CD14-positive monocyte (primary cell): ENCODE measurements at regions not wholly inside any gene's neighbourhood (a gene's known extent, or its start where the extent isn't known, plus 50 kb on each side); places are given as distances from the start of the nearest gene placed in this dataset.

Experiments used
- DNase-seq, 3 donors: peaks; one replicate each; pipeline ENCODE4 v3.0.0-alpha.2; 2011 to 2022
- H2AFZ ChIP-seq: 2 replicates; pipeline ENCODE4 v1.6.0; 2012; ENCODE audit warnings: mild to moderate bottlenecking, low read depth, low read length, inconsistent platforms; ENCODE audit not compliant: insufficient read depth, poor library complexity, severe bottlenecking
- H3K27ac ChIP-seq, 2 donors: 1 replicate in 1 of 2; 2 replicates in 1 of 2; pipeline ENCODE4 v1.5.1; 2012 to 2013; ENCODE audit warnings: low read length in 2 of 2, control low read depth in 1 of 2, inconsistent platforms in 1 of 2, low read depth in 1 of 2, mild to moderate bottlenecking in 1 of 2
- H3K27me3 ChIP-seq, 2 donors: one replicate each; pipeline versions ENCODE4 v1.6.0 to v1.6.1; 2011 to 2013; ENCODE audit warnings: low read length in 2 of 2; ENCODE audit not compliant: control insufficient read depth in 2 of 2, insufficient read depth in 2 of 2
- H3K36me3 ChIP-seq, 2 donors: replicated peaks in 1 of 2; 1 replicate in 1 of 2; 2 replicates in 1 of 2; pipeline versions ENCODE4 v1.5.1 to v1.6.1; 2012 to 2013; ENCODE audit warnings: low read length in 2 of 2, control low read depth in 1 of 2, inconsistent platforms in 1 of 2, mild to moderate bottlenecking in 1 of 2; ENCODE audit not compliant: insufficient read depth in 2 of 2, control insufficient read depth in 1 of 2
- H3K4me1 ChIP-seq, 2 donors: 1 replicate in 1 of 2; 2 replicates in 1 of 2; pipeline versions ENCODE4 v1.5.1 to v1.6.1; 2012 to 2013; ENCODE audit warnings: low read length in 2 of 2, control low read depth in 1 of 2, inconsistent platforms in 1 of 2, mild to moderate bottlenecking in 1 of 2, moderate library complexity in 1 of 2; ENCODE audit not compliant: insufficient read depth in 2 of 2, control insufficient read depth in 1 of 2
- H3K4me2 ChIP-seq: replicated peaks from 2 replicates; pipeline ENCODE3; 2012; ENCODE audit warnings: low read length, moderate library complexity, mild to moderate bottlenecking; ENCODE audit not compliant: poor library complexity, severe bottlenecking; ENCODE audit errors: extremely low read depth
- H3K4me3 ChIP-seq, 3 experiments: fragments of 200-600 bp in 1 of 3; sonication (generic) in 1 of 3; replicated peaks in 1 of 3; 1 replicate in 2 of 3; 2 replicates in 1 of 3; pipeline ENCODE4 v1.5.1; 2011 to 2013; ENCODE audit warnings: low read length in 3 of 3, mild to moderate bottlenecking in 3 of 3, control low read depth in 2 of 3, low read depth in 2 of 3, inconsistent platforms in 1 of 3, moderate library complexity in 1 of 3
- H3K79me2 ChIP-seq: 2 replicates; pipeline ENCODE4 v1.6.0; 2012; ENCODE audit warnings: mild to moderate bottlenecking, control low read depth, inconsistent platforms, low read length, moderate library complexity; ENCODE audit not compliant: insufficient read depth
- H3K9ac ChIP-seq: 2 replicates; pipeline ENCODE4 v1.6.0; 2017; ENCODE audit warnings: low read length, mild to moderate bottlenecking; ENCODE audit not compliant: insufficient read depth, poor library complexity, severe bottlenecking
- H3K9me3 ChIP-seq, 2 donors: replicated peaks in 1 of 2; 1 replicate in 1 of 2; 2 replicates in 1 of 2; pipeline versions ENCODE4 v1.5.1 to v1.6.1; 2012 to 2013; ENCODE audit warnings: low read length in 2 of 2, control low read depth in 1 of 2; ENCODE audit not compliant: control insufficient read depth in 1 of 2, insufficient read depth in 1 of 2
- H4K20me1 ChIP-seq: 2 replicates; pipeline ENCODE4 v1.6.0; 2012; ENCODE audit warnings: mild to moderate bottlenecking, low read length, control low read depth, moderate library complexity; ENCODE audit not compliant: insufficient read depth
- H3K27ac Mint-ChIP-seq, 7 donors: one replicate each; pipeline ENCODE4 v1.8.0; 2020; ENCODE audit warnings: mild to moderate bottlenecking in 7 of 7, mixed read lengths in 7 of 7, moderate library complexity in 6 of 7, inconsistent platforms in 2 of 7
- H3K27me3 Mint-ChIP-seq, 3 donors: one replicate each; pipeline ENCODE4 v1.8.0; 2021 to 2022; ENCODE audit warnings: low read depth in 3 of 3, mild to moderate bottlenecking in 3 of 3, mixed read lengths in 3 of 3, moderate library complexity in 3 of 3, inconsistent platforms in 1 of 3
- H3K36me3 Mint-ChIP-seq, 2 donors: one replicate each; pipeline ENCODE4 v1.8.0; 2020; ENCODE audit warnings: mixed read lengths in 2 of 2, inconsistent platforms in 1 of 2, mild to moderate bottlenecking in 1 of 2
- H3K4me1 Mint-ChIP-seq: one replicate; pipeline ENCODE4 v1.8.0; 2020; ENCODE audit warnings: mild to moderate bottlenecking, mixed read lengths
- H3K4me3 Mint-ChIP-seq, 2 donors: one replicate each; pipeline ENCODE4 v1.8.0; 2020; ENCODE audit warnings: mild to moderate bottlenecking in 2 of 2, mixed read lengths in 2 of 2, moderate library complexity in 1 of 2
- H3K9me3 Mint-ChIP-seq, 7 donors: one replicate each; pipeline ENCODE4 v1.8.0; 2020 to 2022; ENCODE audit warnings: mixed read lengths in 7 of 7, mild to moderate bottlenecking in 6 of 7, moderate library complexity in 6 of 7, inconsistent platforms in 2 of 7
- CTCF ChIP-seq: fragments of 200-600 bp; IDR thresholded peaks from one replicate; pipeline ENCODE4 v1.8.0; 2022; ENCODE audit warnings: antibody characterized with exemption, mild to moderate bottlenecking
- WGBS: methylation state at CpG from one replicate; pipeline ENCODE4 v1.1.5; 2013; ENCODE audit warnings: missing lambda C conversion rate; ENCODE audit not compliant: insufficient coverage; 5-methylcytosine and 5-hydroxymethylcytosine counted together
- intact Hi-C, 2 donors: fragments of 100-400 bp; cut with micrococcal nuclease; formaldehyde crosslinking; loops; one replicate each; pipeline versions ENCODE4 v1.15.0 to v1.15.1; 2023

DNA sequence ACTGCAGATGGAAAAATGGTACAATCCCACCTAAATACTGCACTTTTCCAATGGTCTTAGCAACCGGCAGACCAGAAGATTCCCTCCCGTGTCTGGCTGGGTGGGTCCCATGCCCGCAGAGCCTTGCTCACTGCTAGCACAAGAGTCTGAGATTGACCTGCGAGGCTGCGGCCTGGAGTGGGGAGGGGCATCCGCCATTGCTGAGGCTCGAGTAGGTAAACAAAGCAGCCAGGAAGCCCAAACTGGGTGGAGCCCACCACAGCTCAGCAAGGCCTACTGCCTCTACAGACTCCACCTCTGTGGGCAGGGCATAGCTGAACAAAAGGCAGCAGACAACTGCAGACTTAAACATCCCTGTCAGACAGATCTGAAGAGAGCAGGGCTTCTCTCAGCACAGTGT is 221.6 kb upstream of the CTNND2 start:
- Histone ChIP-seq H3K36me3 (no peaks in the 10 kb centered on the region), H4K20me1 (no peaks in the 10 kb centered on the region), H3K4me2 (no peak overlapping the region), H3K27ac (no peak overlapping the region), H2AFZ (no peak overlapping the region), H3K27me3 (no peaks in the 10 kb centered on the region), H3K9ac (no peak overlapping the region), H3K9me3 (peaks cover 7 to 9% of the 10 kb centered on the region in 2 donors), H3K4me3 (no peak overlapping the region), H3K4me1 (no peaks in the 10 kb centered on the region), H3K79me2 (no peaks in the 10 kb centered on the region)
- Mint-ChIP-seq H3K27me3 (no peaks in the 10 kb centered on the region), H3K4me1 (no peaks in the 10 kb centered on the region), H3K4me3 (no peak overlapping the region), H3K9me3 (peaks cover 0 to 14% (median 4%) of the 10 kb centered on the region in 7 donors), H3K27ac (no peak overlapping the region), H3K36me3 (no peaks in the 10 kb centered on the region)
- DNase-seq, result no peak
- TF ChIP-seq CTCF, result no peak
- 100% methylated on average over 6 of the region's 7 CpGs for WGBS
- intact Hi-C loops, result no loop called here

- Histone ChIP-seq H3K4me1 (no peaks in the 10 kb centered on the region), H3K79me2 (no peaks in the 10 kb centered on the region), H3K36me3 (no peaks in the 10 kb centered on the region), H3K4me2 (no peak overlapping the region), H4K20me1 (no peaks in the 10 kb centered on the region), H2AFZ (no peak overlapping the region), H3K27ac (no peak overlapping the region), H3K4me3 (no peak overlapping the region), H3K9me3 (peaks cover 0 to 5% of the 10 kb centered on the region in 2 donors), H3K27me3 (no peaks in the 10 kb centered on the region), H3K9ac (no peak overlapping the region)
- TF ChIP-seq CTCF, result no peak
- H3K27me3 Mint-ChIP-seq, result no peaks in the 10 kb centered on the region
- no peak overlapping the region for H3K27ac Mint-ChIP-seq
- H3K36me3 Mint-ChIP-seq, result no peaks in the 10 kb centered on the region
- H3K4me1 Mint-ChIP-seq, result no peaks in the 10 kb centered on the region
- WGBS, result no CpG with 5 or more reads among the region's 3 CpGs
- intact Hi-C loops, result no loop called here
- no peak for DNase-seq
- H3K9me3 Mint-ChIP-seq, result peaks cover 0 to 5% (median 4%) of the 10 kb centered on the region in 7 donors
- no peak overlapping the region for H3K4me3 Mint-ChIP-seq
Measured at GRCh38 chr5:12119657-12120056, 215.4 kb upstream of the CTNND2 start.
